ENCODE measurements at regions not wholly inside any gene's neighbourhood (a gene's known extent, or its start where the extent isn't known, plus 50 kb on each side); places are given as distances from the start of the nearest gene placed in this dataset.

DNA sequence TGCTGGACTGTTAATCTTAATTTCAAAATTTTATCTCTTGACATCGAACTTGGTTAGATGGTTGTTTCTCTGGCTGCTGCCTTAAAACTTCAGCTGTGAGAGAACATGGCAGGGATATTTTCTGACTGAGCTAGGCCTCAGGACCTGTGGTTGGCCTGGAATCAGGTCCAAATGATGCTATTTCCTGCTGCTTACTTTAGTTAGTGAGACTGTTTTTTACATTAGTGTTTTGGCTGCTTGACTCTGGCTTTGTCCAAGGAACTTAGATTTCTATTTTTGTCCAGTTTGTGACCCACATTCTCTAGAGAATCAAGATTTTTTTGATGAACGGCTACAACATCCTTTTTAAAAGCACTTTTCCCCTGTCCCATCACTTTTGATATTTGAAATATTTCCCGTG, 497.9 kb upstream of the SGO1 start:
- TF ChIP-seq, protein P1, sequence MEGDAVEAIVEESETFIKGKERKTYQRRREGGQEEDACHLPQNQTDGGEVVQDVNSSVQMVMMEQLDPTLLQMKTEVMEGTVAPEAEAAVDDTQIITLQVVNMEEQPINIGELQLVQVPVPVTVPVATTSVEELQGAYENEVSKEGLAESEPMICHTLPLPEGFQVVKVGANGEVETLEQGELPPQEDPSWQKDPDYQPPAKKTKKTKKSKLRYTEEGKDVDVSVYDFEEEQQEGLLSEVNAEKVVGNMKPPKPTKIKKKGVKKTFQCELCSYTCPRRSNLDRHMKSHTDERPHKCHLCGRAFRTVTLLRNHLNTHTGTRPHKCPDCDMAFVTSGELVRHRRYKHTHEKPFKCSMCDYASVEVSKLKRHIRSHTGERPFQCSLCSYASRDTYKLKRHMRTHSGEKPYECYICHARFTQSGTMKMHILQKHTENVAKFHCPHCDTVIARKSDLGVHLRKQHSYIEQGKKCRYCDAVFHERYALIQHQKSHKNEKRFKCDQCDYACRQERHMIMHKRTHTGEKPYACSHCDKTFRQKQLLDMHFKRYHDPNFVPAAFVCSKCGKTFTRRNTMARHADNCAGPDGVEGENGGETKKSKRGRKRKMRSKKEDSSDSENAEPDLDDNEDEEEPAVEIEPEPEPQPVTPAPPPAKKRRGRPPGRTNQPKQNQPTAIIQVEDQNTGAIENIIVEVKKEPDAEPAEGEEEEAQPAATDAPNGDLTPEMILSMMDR (IDR thresholded peaks at IDR 0.05; ENCODE audit: unreplicated experiment) = no peak
- Mint-ChIP-seq H3K27ac (peak overlapping the region; percentile 54), H3K27me3 (ENCODE audit: low read depth) (no peaks in the 10 kb centered on the region), H3K36me3 (peaks cover 5% of the 10 kb centered on the region), H3K4me1 (no peaks in the 10 kb centered on the region), H3K4me3 (no peak overlapping the region), H3K9me3 (peaks cover 34% of the 10 kb centered on the region)
- DNase-seq (ENCODE audit: low spot score in 2 of 2, unreplicated experiment in 2 of 2) = no peak

DNA sequence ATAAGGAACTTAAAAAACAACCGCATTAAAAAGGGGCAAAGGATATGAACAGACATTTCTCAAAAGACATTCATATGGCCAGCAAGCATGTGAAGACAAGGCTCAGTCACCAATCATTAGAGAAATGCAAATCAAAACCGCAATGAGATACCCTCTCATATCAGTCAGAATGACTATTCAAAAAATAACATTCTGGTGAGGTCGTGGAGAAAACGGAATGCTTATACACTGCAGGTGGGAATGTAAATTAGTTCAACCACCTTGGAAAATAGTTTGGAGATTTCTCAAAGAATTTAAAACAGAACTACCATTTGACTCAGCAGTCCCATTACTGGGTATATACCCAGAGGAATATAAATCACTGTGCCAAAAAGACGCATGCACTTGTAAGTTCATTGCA, 496.6 kb upstream of the SGO1 start:
- Mint-ChIP-seq H3K4me1 (no peaks in the 10 kb centered on the region), H3K9me3 (peaks cover 26% of the 10 kb centered on the region), H3K27ac (no peak overlapping the region), H3K36me3 (no peaks in the 10 kb centered on the region), H3K4me3 (no peak overlapping the region), H3K27me3 (ENCODE audit: low read depth) (no peaks in the 10 kb centered on the region)
- DNase-seq (ENCODE audit: low spot score in 2 of 2, unreplicated experiment in 2 of 2) = no peak
- TF ChIP-seq, protein P1 (IDR thresholded peaks at IDR 0.05; ENCODE audit: unreplicated experiment) = no peak

DNA sequence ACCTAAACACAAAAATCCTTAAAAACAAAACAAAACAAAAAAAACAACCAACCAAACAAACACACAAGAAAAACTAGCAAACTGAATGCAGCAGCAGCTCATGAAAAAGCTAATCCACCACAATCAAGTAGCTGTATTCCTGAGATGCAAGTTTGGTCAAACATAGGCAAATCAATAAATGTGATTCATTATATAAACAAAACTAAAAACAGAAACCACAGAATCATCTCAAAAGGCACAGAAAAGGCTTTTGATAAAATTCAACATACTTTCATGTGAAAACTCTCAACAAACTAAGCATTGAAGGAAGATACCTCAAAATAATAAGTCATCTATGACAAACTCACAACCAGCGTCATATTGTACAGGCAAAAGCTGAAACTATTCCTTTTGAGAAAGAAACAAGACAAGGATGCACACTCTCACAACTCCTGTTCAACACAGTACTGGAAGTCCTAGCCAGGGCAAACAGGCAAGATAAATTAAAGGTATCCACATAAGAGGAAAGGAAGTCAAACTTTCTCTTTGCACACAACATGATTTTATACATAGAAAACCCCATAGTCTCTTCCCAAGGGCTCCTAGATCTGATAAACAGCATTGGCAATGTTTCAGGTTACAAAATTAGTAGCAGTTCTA, 495.1 kb upstream of the SGO1 start:
- TF ChIP-seq, protein P1 (IDR thresholded peaks at IDR 0.05; ENCODE audit: unreplicated experiment) = no peak
- no peaks in the 10 kb centered on the region for H3K36me3 Mint-ChIP-seq
- H3K9me3 Mint-ChIP-seq = peaks cover 15% of the 10 kb centered on the region
- H3K27me3 Mint-ChIP-seq (ENCODE audit: low read depth) = no peaks in the 10 kb centered on the region
- H3K27ac Mint-ChIP-seq = no peak overlapping the region
- no peaks in the 10 kb centered on the region for H3K4me1 Mint-ChIP-seq
- DNase-seq (ENCODE audit: low spot score in 2 of 2, unreplicated experiment in 2 of 2) = no peak
- no peak overlapping the region for H3K4me3 Mint-ChIP-seq

DNA sequence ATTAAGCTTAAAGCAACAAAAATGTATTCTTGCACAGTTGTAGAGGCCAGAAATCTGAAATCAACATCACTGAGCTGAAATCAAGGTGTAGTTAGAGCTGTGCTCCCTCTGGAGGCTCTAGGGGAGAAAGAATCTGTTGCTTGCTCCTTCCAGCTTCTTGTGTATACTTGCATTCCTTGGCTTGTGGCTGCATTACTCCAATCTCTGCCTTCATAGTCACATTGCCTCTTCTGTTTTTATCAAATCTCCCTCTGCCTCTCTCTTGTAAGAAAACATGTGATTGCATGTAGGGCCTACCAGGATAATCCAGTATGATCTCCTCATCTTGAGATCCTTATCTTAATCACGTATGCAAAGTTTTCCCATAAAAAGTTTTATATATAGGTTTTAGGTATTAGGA, 487.9 kb upstream of the SGO1 start:
- no peak for DNase-seq (ENCODE audit: low spot score in 2 of 2, unreplicated experiment in 2 of 2)
- Mint-ChIP-seq H3K27me3 (ENCODE audit: low read depth) (no peaks in the 10 kb centered on the region), H3K27ac (no peak overlapping the region), H3K4me3 (no peak overlapping the region), H3K4me1 (peaks cover 7% of the 10 kb centered on the region), H3K9me3 (peaks cover 16% of the 10 kb centered on the region), H3K36me3 (peaks cover 1% of the 10 kb centered on the region)
- TF ChIP-seq, protein P1 (IDR thresholded peaks at IDR 0.05; ENCODE audit: unreplicated experiment) = no peak

DNA sequence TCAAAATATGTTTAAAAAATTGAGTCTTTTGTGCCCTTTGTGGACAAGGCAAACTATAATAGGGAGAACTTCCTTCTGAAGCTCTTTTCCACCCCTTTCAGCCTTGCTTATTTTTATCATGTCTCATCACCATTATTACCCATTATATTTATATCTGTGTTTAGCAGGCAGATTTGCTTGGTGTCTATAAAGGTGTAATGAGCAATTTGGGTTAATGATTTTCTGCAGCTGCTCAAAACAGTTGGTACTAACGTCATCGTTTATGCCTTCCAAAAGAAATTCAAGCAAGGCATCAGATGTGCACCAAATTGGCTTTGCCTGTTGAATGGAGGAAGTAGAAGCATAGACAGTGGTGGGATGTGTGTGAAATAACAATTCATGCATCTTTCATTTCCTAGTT, 483.7 kb upstream of the SGO1 start:
- peaks cover 14% of the 10 kb centered on the region for H3K9me3 Mint-ChIP-seq
- peaks cover 1% of the 10 kb centered on the region for H3K36me3 Mint-ChIP-seq
- TF ChIP-seq, protein P1 (IDR thresholded peaks at IDR 0.05; ENCODE audit: unreplicated experiment) = no peak
- no peak overlapping the region for H3K27ac Mint-ChIP-seq
- DNase-seq (ENCODE audit: low spot score in 2 of 2, unreplicated experiment in 2 of 2) = no peak
- no peaks in the 10 kb centered on the region for H3K27me3 Mint-ChIP-seq (ENCODE audit: low read depth)
- H3K4me3 Mint-ChIP-seq = no peak overlapping the region
- peaks cover 10% of the 10 kb centered on the region for H3K4me1 Mint-ChIP-seq

DNA sequence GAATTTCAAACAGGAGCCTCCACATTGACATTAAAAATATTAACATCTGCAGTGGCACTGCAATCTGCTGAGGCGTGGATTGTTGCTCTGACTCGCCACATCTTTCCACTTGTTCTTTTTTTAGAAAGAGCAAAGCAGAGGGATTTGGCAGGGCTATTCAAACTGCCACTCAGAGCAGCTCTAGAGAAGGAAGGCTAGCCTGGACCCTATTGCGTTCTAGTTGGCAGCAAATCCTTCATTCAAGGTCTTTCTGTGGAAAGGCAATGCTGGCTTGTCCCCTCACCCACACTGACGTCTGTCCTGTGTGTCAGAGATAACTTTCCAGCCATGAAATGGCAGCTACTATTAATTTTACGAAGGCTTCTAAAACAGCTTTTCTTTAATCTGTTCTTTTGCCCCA, 483.2 kb upstream of the SGO1 start:
- H3K9me3 Mint-ChIP-seq = peaks cover 19% of the 10 kb centered on the region
- no peaks in the 10 kb centered on the region for H3K27me3 Mint-ChIP-seq (ENCODE audit: low read depth)
- DNase-seq (ENCODE audit: low spot score in 2 of 2, unreplicated experiment in 2 of 2) = no peak
- no peak overlapping the region for H3K27ac Mint-ChIP-seq
- no peak overlapping the region for H3K4me3 Mint-ChIP-seq
- TF ChIP-seq, protein P1 (IDR thresholded peaks at IDR 0.05; ENCODE audit: unreplicated experiment) = no peak
- H3K4me1 Mint-ChIP-seq = peaks cover 10% of the 10 kb centered on the region
- peaks cover 1% of the 10 kb centered on the region for H3K36me3 Mint-ChIP-seq

All from mesothelial cell of epicardium (in vitro differentiated cells).